Cardiac muscle cell (in vitro differentiated cells and primary cell): ENCODE measurements at regions not wholly inside any gene's neighbourhood (a gene's known extent, or its start where the extent isn't known, plus 50 kb on each side); places are given as distances from the start of the nearest gene placed in this dataset.
A peak's percentile ranks its signal among the peaks of the same experiment; 100 is the strongest.
"Not testable (repeated sequence)": the region's sequence is repeated elsewhere in the genome, so short reads cannot be mapped to it uniquely, and the experiment has no call there.

Experiments
- DNase-seq, 2 donors: peaks; one replicate each; pipeline versions ENCODE4 v3.0.0 to v3.0.0-alpha.2; 2010 to 2017; ENCODE audit warnings: low read depth in 1 of 2, low spot score in 1 of 2
- H3K27ac ChIP-seq: fragments of 200-600 bp; sonication (generic); 2 replicates; pipeline ENCODE4 v1.5.1; 2016
- H3K27me3 ChIP-seq: fragments of 200-600 bp; sonication (generic); 2 replicates; pipeline ENCODE4 v1.6.0; 2016; ENCODE audit warnings: control low read depth
- H3K36me3 ChIP-seq: fragments of 200-600 bp; sonication (generic); 2 replicates; pipeline ENCODE4 v1.5.1; 2016; ENCODE audit warnings: control low read depth
- H3K4me1 ChIP-seq: fragments of 200-600 bp; sonication (generic); 2 replicates; pipeline ENCODE4 v1.8.1; 2017; ENCODE audit warnings: low read depth, mild to moderate bottlenecking, mixed run types
- H3K4me3 ChIP-seq: fragments of 200-600 bp; sonication (generic); 2 replicates; pipeline ENCODE4 v1.5.1; 2016; ENCODE audit warnings: mild to moderate bottlenecking
- H3K9me3 ChIP-seq: fragments of 200-600 bp; sonication (generic); 2 replicates; pipeline ENCODE4 v1.5.1; 2017; ENCODE audit warnings: low read depth, mild to moderate bottlenecking, control low read depth
- TF ChIP-seq, protein P1 (sequence below): IDR thresholded peaks from 2 replicates; pipeline ENCODE4 v1.5.1; 2012; ENCODE audit warnings: low read depth, mild to moderate bottlenecking, low read length

DNA sequence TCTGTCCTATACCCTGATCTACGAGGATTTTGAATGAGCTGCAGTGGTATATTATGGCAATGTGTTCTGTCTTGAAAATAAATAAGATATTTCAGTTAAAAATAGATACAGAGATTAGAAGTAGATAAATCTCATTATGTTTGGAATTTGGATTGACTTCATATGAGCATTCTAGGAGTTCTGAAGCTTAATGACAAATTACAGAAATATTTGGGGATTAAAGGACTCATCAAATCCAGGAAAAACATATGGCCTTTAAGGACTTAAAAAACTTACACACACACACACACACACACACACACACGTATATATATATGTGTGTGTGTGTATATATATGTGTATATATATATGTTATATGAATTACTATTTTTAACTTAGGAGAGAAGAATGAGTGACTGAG is 446.9 kb upstream of the CD180 start:
- H3K4me1 ChIP-seq = no peaks in the 10 kb centered on the region

DNA sequence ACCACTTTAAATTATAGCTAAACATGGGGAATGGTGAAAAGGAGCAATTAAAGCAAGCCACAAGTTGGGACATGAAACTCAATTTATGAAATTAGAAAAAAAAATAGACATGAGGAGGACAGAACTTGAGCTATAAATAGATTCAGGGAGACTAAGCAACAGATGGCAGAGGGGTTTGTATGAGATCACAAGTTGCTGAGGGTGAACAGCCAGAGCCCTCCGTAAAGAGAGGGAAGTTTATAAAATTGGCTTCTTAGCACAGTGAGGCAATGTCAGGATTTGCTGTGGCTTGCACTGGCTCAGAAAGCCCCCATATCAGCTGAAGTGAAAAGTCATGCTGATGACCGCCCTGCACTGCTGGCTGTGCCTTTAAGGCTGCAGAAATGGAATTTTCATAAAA is 443.4 kb upstream of the CD180 start:
- no peak overlapping the region for H3K27ac ChIP-seq
- no peaks in the 10 kb centered on the region for H3K27me3 ChIP-seq
- no peaks in the 10 kb centered on the region for H3K36me3 ChIP-seq
- H3K4me1 ChIP-seq = no peaks in the 10 kb centered on the region
- TF ChIP-seq, protein P1, sequence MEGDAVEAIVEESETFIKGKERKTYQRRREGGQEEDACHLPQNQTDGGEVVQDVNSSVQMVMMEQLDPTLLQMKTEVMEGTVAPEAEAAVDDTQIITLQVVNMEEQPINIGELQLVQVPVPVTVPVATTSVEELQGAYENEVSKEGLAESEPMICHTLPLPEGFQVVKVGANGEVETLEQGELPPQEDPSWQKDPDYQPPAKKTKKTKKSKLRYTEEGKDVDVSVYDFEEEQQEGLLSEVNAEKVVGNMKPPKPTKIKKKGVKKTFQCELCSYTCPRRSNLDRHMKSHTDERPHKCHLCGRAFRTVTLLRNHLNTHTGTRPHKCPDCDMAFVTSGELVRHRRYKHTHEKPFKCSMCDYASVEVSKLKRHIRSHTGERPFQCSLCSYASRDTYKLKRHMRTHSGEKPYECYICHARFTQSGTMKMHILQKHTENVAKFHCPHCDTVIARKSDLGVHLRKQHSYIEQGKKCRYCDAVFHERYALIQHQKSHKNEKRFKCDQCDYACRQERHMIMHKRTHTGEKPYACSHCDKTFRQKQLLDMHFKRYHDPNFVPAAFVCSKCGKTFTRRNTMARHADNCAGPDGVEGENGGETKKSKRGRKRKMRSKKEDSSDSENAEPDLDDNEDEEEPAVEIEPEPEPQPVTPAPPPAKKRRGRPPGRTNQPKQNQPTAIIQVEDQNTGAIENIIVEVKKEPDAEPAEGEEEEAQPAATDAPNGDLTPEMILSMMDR = no peak
- H3K4me3 ChIP-seq = no peak overlapping the region
- DNase-seq = no peak
- no peaks in the 10 kb centered on the region for H3K9me3 ChIP-seq

More for the DNA sequence above, 446.9 kb upstream of the CD180 start:
- Histone ChIP-seq H3K9me3 (no peaks in the 10 kb centered on the region), H3K27ac (no peak overlapping the region), H3K36me3 (no peaks in the 10 kb centered on the region), H3K4me3 (no peak overlapping the region), H3K27me3 (no peaks in the 10 kb centered on the region)
- no peak for DNase-seq
- TF ChIP-seq, protein P1 = no peak

DNA sequence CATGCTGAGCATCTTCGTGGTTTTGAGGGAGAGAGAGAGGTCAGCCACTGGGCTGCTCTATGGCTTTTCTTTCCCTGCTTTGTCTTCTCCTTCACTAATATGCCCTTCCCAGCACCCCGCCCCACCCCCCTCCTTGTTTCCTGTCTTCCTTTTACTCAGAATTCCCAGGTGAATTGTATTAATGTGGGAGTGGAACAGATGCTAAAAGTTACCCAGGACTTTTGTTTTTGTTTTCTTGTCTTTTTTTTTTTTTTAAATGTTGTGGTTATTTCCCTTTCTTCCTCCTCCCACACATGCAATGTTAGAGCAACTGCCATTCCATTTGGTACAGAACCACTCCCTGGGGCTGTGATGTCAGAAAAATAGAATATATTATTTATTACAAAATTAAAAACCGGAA is 442.7 kb upstream of the CD180 start:
- DNase-seq = no peak
- H3K27ac ChIP-seq = no peak overlapping the region
- TF ChIP-seq, protein P1 = no peak
- no peaks in the 10 kb centered on the region for H3K9me3 ChIP-seq
- H3K27me3 ChIP-seq = no peaks in the 10 kb centered on the region
- no peak overlapping the region for H3K4me3 ChIP-seq
- H3K36me3 ChIP-seq = no peaks in the 10 kb centered on the region
- H3K4me1 ChIP-seq = no peaks in the 10 kb centered on the region

DNA sequence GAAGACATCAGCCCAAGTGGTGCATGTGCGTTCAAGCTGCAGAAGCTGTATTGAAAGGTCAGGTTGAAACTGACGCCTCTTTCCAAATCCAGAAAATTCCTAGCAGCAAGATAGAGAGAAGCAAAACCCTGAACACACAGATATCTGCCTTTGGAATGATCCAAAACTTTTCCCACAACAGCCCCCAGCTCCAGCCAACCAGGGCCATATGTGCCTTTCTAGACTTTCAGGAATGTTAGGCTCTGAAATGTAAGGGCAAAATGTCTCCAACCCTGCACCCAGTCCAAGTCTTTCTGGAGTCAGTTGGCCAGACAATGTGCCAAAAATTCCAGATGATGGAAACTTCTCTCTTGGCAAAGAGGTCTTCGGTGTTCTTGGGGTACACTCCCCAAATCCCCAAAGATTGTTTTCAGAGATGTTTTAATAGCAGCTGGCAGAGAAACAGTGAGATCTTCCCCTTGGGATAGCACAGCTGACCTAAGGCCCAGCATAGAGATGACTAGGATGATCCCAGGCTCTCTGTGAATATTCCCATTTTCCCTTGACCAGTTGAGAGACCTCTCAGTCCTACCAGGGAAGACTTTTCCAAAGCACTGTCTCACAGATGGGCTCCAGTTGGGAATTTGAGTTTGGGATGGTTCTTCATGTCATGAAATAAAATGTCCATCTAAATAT is 440.4 kb upstream of the CD180 start:
- TF ChIP-seq, protein P1 = no peak
- H3K36me3 ChIP-seq = no peaks in the 10 kb centered on the region
- no peak overlapping the region for H3K27ac ChIP-seq
- no peaks in the 10 kb centered on the region for H3K9me3 ChIP-seq
- DNase-seq = no peak
- no peaks in the 10 kb centered on the region for H3K27me3 ChIP-seq
- no peak overlapping the region for H3K4me3 ChIP-seq
- no peaks in the 10 kb centered on the region for H3K4me1 ChIP-seq

DNA sequence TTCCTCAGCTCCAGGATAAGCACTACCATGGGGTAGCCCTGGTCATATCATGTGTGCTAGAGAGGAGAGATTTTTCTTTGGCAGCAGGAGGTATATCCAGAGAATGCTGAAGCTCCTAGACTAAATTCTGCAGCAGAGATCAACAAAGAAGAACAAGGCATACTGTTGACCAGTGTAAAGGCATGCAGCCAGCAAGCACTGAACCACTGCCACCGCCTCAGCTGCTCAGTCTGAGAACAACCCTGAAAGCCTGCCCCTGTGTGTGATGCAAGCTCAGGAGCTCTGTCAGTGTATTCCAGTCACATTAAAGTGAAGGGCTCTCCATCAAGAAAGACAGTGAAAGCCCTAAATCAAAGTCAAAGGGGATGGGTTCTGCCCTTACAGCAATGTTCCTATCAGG is 439.5 kb upstream of the CD180 start:
- TF ChIP-seq, protein P1 = no peak
- Histone ChIP-seq H3K4me1 (no peaks in the 10 kb centered on the region), H3K36me3 (no peaks in the 10 kb centered on the region), H3K9me3 (no peaks in the 10 kb centered on the region), H3K4me3 (no peak overlapping the region), H3K27ac (no peak overlapping the region), H3K27me3 (no peaks in the 10 kb centered on the region)
- peak in 1 of 2 donors; percentile 46 for DNase-seq

DNA sequence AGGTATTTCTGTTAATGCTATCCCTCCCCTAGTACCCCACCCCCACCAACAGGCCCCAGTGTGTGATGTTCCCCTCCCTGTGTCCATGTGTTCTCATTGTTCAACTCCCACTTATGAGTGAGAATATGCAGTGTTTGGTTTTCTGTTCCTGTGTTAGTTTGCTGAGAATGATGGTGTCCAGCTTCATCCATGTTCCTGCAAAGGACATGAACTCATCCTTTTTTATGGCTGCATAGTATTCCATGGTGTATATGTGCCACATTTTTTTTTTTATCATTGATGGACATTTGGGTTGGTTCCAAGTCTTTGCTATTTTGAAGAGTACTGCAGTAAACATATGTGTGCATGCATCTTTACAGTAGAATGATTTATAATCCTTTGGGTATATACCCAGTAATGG is 430.5 kb upstream of the CD180 start:
- DNase-seq, H3K4me1 ChIP-seq, H3K27ac ChIP-seq, H3K36me3 ChIP-seq, H3K27me3 ChIP-seq, H3K9me3 ChIP-seq, H3K4me3 ChIP-seq: not testable (repeated sequence)
